ENCODE measurements at regions not wholly inside any gene's neighbourhood (a gene's known extent, or its start where the extent isn't known, plus 50 kb on each side); places are given as distances from the start of the nearest gene placed in this dataset.

DNA sequence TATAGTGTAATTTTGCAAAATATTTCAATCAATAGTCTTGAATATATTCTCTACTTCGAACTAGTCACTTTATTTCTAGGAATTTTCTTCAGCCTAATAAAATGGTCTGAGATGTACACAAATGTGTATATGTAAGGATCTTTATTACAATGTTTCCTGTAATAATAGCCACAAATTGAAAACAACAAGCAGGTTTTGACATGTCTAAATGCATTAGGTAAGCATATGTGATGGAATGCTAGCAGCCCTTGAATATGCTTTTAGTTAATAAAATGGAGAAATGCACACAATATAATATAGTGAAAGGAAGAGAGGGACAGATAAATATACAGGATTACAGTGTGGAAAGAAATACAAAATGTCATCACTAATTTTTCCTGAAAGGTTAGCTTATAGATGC, 196.5 kb upstream of the IRX5 start:
- TF ChIP-seq, protein P1, sequence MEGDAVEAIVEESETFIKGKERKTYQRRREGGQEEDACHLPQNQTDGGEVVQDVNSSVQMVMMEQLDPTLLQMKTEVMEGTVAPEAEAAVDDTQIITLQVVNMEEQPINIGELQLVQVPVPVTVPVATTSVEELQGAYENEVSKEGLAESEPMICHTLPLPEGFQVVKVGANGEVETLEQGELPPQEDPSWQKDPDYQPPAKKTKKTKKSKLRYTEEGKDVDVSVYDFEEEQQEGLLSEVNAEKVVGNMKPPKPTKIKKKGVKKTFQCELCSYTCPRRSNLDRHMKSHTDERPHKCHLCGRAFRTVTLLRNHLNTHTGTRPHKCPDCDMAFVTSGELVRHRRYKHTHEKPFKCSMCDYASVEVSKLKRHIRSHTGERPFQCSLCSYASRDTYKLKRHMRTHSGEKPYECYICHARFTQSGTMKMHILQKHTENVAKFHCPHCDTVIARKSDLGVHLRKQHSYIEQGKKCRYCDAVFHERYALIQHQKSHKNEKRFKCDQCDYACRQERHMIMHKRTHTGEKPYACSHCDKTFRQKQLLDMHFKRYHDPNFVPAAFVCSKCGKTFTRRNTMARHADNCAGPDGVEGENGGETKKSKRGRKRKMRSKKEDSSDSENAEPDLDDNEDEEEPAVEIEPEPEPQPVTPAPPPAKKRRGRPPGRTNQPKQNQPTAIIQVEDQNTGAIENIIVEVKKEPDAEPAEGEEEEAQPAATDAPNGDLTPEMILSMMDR (IDR thresholded peaks at IDR 0.05): no peak
- no peak for TF ChIP-seq POLR2A (IDR thresholded peaks at IDR 0.05)
